ENCODE measurements at regions not wholly inside any gene's neighbourhood (a gene's known extent, or its start where the extent isn't known, plus 50 kb on each side); places are given as distances from the start of the nearest gene placed in this dataset.
"Not testable (repeated sequence)": the region's sequence is repeated elsewhere in the genome, so short reads cannot be mapped to it uniquely, and the experiment has no call there.

DNA sequence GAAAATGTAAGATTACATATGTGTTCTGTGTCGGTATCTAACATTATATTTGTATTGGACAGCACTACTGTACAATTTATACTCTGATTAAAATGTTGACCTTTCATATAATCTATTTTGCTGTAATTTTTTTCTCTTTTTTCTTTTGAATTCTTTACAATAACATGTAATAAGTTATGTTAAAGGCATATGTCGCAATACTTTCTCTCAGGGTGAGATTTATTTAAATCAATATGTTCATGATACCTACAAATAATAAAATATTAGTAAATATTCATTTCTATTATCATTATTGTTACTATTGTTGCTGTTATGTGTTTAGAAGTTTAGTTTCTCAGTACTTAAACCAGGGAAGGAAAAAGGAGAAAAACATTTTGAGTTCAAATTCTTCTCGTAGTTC is 807.4 kb downstream of the STIM2 start:
- DNase-seq = no peak

DNA sequence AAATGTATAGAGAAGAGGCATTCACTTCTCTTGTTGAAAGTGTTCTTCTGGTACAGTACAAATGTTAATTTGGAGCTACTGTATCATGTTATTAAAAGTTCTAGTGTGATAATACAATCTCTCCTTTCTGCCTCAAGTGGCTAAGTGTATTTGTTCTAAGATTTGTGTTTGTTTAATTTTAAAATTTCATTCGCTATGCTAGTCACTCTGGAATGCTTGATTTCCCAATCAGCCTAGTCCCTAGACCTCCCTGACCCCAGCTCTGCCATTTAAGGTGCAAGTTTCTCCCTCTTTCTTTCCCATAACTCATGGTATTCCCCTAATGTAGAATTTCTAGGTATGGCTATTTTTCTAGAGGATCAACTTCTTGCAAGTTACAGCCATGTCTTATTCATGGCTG is 817.4 kb downstream of the STIM2 start:
- DNase-seq = no peak

DNA sequence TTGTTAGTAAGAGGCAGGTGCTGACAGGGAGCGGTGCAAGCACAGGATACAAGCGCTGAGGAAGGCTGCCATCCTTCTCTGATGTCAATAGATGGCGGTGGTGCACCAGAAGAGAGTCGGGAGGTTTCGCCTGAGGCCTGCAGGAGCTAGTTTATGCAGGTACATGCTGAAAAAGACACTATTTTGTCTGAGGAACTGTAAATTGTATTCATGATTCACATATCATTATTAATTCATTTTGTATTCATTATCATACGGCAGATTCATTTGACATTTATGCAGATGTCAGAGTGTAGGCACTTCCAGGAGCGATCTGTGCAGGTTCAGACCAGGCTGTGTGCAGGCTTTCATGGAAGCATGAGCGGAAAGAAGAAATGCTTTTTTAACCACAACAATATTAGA is 824.0 kb downstream of the STIM2 start:
- DNase-seq = peak; percentile 65

DNA sequence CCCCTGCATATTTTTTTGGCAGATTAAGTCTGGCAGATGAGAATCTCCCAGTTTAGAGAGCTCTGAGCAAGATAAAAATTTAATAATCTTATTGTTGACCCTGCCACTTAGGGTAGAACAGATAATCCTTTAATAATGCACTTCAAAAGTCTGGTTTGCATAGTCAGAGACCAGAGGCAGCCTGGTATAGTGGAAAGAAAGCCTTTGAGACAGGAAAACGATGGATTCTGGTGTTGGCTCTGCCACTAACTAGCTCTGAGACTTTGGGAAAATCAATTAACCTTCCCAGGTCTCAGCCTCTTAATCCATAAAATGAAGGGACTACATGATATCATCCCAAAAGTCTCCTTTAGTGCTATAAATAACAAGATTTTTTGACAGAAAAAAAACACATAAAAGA is 824.5 kb downstream of the STIM2 start:
- DNase-seq = no peak

DNA sequence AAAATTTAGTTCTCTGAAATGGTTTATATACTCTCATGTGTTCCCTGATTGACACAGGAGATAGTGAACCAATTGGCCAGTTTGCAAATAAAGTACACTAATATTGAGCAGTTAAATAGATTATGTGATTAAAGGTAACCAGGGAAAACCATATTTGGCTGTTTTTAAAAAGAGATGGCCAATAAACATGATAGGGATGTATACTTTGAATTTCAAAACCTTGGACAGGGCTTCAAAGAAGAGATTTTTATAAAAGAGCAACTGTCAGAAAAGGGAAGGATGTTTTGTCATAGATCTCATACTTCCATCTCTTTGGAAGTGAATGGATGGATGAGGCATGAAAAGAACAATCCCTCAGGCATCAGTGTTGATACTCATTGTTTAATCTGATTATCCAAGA is 825.3 kb downstream of the STIM2 start:
- DNase-seq = no peak

DNA sequence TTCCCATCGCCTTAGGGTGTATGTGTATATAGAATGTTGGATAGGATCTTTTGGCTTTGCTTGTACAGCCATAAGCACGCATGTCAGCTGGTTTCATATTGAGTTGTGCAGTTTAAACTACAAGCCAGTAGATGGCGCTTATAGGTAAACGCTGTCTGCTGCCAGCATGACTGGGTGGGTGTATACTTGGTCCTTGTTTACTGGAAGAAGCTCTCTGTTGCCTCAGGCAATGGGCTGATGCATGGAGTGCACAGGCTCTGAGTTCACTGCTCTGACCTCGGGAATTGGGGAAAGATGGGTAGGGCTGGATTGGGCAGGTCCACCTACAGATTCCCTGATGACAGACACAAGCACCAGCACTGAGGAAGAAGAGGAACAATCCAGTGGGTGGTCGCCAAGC is 831.5 kb downstream of the STIM2 start:
- no peak for DNase-seq

DNA sequence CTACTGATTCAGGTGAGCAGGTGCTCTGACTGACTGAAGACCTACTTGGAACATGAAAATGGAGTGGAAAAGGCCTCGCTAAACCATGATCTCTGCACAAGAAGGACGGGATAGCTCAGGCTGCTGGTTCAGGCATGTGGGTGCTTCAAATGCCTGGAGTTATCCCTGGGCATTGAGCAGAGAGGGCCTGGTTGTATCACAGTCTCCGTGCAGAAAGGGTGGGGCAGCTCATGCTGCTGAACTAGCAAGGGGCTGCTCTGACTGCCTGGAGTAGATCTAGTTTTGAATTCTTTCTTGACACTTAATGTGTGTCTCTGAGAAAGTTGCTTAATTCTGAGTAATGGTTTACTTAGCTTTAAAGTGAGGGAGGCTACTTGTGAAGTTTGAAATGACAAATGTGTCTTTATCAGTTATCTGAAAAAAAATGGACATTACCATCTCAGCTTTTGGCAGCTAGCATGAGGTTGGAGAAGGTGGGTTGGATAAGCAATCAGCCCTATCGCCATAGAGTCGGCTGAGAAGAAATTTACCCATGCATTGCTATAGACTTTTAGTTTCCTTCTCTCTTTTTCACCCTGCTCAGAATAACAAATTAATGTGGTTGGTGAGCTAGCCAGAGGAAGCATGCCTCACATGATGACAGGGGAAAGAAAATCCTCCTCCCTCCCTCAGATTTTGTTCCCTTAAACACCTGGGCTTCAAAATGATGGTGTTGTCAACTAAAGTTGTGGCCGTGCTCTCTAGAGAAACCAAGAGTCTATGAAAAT is 832.4 kb downstream of the STIM2 start:
- no peak for DNase-seq

DNA sequence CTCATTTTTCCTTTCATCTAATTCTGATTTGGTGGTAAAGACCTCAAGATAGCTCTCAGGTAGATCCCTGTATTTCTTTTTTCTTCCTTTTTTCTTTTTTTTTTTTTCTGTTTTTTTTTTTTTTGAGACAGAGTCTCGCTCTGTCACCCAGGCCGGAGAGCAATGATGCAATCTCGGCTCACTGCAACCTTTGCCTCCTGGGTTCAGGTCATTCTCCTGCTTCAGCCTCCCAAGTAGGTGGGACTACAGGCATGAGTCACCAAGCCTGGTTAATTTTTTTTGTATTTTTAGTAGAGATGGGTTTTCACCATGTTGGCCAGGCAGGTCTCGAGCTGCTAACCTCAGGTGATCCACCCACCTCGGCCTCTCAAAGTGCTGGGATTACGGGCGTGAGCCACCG is 835.6 kb downstream of the STIM2 start:
- DNase-seq = not testable (repeated sequence)

DNA sequence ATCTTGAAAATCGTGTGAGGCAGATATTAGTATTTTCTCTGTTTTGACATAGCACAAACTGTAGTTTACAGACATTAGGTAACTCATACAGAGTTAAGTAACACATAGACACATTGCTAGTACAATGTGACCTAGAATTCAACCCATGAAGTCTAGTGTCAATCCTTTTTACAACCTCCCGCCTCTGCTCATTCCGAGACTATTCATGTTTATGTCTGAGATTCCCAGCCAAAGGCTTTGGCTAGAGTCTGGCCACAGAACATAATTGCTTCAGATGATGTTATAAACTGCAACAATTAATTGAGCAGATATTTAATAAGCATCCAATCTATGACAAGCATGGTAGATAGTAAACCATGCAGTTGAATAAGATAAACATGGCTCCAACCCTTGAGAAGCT is 841.0 kb downstream of the STIM2 start:
- DNase-seq = no peak

DNA sequence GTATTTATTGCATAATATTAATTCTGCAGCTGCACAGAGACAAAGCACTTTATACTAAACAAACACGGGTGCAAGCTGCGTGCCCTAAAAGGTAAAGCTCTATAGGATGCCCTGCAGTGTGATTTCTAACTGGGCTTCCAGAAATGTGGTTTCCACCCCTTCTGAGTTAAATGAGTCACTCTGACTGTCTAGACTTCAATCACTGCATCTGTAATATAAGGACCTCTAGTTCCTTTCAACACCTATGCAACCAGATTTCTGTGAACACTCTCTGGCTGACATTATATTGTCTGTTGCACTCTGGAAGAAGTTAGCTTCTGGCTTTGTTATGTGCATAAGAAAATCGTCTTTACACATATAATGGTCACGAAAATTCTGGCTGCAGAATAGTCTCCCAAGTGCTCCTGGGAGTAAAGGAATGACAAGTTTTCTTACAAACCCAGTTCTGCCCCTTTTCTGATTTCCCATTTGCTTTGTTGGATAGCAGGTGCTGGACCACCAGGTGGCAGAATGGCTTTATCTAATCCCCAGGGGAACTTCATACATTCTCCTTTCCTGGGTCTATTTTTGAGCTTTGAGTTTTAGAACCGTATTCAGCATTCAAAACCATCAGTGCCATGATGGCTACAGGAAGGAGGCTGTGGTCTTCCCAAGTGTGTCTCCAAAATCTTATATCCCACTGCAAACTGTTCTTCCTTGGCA is 842.2 kb downstream of the STIM2 start:
- DNase-seq = no peak

DNA sequence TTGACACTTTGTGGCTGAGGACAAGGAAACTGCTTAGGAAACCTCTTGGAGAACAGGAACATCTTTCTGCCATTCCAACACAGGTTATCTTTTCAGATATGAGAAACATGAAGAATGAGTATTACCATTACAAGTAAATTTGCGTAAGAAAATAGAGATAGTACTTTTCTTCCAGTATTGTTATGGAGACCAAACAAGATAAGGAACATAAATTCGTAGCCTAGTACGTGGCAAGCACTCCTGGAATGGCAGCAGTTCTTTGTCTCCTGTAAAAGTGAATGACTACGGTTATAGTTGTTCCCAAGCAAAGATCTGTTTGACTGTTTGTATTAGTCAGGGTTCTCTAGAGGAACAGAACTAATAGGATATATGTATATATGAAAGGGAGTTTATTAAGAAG is 843.1 kb downstream of the STIM2 start:
- DNase-seq = no peak

DNA sequence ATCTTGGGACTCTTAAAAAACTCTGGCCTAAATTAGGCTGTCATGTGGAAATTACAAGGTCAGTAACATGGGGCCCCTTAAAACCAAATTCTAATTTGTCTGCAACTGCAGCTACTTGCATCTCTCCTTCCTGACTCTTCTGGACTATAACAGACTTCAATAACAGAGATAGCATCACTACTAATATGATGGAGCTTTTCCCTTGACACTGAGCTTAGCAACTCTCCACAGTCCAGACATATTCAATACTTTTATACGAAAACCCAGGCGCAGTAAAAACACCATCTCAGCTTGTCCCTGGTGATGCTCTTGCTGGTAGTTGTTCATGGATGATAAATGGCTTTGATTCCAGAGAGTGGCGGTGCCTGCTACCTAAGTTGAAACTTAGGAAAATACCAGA is 850.4 kb downstream of the STIM2 start:
- no peak for DNase-seq

DNA sequence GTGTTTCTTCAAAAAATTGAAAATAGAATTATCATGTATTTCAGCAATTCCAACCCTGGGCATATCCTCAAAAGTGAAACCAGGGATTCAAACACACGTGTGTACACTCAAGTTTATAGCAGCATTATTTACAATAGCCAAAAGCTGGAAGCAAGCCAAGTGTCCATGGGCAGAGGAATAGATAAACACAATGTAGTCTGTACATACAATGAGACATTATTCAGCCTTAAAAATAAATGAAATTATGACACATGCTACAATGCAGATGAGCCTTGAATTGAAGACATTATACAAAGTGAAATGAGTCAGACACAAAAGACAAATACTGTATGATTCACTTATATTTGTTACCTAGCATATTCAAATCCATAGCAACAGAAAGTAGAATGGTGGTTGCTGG is 853.4 kb downstream of the STIM2 start:
- DNase-seq = no peak

DNA sequence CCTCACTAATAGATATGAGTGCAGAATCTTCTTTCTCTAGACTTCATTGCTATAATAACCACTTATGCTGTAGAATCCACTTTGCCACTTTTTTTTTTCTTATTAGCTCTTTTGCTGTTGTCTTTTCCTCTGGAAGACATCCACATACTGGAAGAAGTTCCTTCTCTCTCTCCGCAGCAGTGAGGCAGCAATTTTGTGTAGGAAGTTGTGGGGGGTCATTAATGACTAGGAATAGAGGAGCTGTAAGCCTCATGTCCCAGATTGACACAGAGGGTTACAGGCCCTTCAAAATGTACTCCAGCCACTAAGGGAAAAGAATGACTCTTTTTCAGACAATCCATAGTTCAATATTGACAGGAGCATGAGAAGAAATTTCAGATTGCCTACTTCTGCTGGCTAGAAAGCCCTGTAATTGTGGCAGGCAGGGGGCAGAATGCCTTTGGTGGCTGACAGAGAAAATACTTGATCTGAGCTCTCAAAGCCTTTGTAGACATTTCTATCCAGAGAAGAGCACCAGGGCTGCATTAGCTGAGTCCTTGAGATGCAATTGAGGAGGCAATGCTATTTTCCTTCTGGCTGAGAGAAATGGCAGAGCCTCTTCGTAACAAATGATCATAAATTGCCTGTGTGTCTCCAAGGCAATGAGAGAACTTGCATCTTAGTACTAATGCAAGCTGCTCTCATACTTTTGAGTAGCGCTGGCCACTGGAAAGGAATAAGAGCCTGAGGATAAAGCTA is 856.2 kb downstream of the STIM2 start:
- DNase-seq = no peak

DNA sequence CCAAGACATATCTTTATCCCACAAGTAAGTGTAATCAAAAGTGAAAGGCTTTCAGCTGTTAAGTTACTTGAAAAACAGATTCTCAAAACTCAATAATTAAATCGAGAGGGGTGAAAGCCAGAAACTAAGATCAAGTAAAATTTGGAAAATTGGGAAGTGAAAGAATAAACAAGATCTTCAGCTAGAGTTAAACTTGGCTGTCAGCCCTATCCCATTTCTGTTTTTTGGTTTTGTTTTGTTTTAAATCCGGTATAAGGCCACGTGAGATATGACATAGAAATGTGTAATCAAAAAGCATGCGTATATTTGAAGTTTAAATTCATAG is 856.8 kb downstream of the STIM2 start:
- no peak for DNase-seq

DNA sequence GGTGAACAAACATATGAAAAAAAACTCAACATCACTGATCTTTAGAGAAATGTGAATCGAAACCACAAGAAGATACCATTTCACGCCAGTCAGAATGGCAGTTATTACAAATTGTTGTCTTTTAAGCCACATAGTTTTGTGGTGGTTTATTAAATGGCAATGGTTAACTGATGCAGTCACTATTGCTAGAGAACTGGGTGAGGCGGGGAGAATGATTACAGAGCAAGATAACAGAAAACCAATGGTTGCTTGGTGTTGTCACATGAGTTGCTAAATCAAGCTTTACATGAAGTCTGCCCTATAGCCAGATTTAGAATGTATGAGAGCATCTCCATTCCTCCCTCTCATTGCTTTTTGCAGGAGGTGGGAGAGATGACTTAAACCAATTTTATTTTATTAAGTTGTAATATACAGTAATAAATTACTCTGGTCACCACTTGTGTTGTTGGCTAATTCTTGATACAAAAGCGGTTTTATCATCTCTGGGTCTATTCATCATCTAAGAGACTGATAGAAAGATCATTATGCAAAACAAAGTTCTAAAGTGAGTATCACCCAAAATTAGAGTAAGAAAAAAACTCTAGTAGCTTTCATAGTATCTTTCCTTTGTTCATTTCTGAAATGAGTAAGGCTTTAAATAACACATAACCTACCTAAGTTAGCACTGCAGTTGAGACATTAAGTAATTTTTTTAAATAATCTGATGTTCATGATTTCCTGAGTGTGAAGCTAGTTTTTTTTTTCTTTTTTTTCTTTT is 859.5 kb downstream of the STIM2 start:
- no peak for DNase-seq

DNA sequence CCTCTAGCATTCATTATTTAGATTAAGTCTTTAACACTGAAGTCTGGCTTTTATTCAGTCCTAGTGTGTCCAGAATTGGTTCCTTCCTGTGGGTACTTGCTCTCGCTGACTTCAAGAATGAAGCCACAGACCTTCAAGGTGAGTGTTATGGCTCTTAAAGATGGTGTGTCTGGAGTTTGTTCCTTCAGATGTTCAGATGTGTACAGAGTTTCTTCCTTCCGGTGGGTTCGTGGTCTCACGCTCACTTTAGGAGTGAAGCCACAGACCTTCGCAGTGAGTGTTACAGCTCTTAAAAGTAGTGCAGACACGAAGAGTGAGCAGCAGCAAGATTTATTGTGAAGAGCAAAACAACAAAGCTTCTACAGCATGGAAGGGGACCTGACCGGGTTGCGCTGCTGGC is 860.6 kb downstream of the STIM2 start:
- no peak for DNase-seq

DNA sequence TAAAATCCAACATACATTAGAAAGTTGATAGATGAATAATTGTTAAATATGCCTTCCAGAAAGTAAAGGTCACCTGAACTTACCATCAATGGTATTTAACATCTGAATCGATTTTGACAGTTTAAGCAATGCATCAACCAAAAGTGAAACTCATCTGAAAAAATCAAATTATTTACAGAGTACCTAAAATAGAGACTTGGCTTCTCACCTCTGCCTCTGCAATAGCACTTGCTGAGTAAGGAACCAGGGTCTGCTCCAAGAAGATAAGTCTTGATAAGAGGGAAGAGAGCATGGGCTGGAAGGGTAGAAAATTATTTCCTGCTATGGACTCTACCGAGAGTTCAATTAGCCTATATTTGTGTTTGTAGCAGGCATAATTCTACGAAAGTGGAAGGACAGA is 868.3 kb downstream of the STIM2 start:
- DNase-seq = no peak

DNA sequence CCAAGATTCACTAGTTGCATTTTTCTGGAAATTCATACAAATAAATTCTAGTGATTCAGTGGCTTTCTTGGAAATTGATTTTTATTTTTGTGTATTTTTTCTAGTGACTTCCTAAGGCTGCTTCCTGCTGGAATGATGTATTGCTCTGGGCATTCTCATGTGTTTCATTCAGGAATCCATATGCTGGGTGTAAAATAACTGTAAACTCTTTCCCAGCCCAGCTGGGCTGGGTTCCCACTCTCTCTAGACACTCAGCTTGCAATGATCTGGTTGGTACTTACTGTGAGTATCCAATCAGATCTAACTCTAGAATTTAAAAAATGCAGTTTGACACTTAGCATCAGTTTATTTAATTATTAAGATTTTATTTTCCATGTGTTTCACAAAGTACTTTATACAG is 882.2 kb downstream of the STIM2 start:
- DNase-seq = no peak

DNA sequence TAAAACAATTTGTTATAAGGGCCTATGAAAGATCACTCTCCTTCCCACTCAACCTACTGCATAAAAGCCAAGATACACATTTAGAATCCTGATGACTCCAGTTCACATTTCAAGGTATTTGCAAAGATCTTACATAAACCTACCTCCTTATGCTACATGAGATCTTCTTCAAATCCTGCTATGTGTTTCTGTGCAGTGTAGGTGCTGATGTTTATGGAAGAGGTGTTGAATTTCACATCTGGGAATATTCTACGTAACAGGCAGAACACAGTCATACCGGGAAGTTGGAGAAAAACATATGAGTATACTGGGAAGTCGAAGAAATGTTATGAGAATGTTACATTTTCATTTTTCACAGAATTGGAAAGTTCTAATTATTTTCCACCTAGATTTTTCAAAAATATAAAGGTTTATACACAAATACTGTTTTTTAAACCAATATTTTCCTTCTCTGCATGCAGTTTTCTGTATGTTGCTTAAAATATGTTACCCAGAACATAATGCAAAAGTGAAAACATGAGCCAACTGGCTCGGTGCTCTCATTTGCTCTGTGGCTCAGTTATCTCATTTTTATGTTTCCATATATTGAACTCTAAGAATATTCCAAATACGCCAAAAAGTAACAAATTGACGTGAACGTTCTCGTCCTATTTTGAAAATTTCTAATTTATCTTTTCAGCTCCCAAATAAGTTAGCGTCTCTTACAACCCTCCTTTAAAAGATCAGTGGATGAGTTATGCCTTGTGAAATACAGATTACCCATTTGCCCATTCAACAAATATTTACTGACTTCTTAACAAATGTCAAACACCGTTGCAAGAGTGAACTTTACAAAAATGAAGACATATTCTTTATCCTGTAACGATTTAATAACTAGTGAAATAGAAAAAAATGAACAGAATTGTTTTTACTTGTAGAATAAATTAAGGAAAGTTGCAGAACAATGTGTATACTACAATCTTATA is 899.3 kb downstream of the STIM2 start:
- no peak for DNase-seq

DNA sequence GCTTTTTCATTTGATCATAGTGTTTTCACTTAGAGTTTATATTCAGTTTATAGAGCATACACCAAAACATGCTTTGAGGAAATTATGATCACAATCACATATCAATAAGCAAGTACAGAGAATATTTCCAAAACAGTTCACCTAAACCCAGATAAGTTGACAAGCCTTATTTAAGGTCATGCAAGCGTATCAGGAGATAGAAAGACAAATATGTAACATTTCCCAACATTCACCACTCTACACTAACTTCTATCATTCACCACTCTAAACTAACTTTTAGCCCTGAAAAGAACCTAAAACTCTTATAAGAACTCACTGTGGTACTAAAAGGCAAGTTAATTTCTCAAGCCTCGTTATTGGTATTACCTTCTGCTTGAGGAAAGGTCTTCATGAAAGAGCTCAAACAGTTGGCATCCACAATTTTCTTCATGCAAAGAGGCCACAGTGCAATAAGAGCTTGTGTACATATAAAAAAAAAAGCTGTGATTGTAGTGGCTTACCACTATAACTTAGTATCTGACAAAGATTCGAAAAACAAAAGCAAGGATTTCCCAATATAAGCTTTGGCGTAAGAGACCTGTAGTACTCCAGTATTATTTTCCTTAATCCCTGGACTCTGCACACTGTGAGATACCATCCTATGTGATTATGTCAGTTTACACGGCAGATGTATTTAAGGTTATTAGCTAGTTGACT is 903.3 kb downstream of the STIM2 start:
- no peak for DNase-seq

DNA sequence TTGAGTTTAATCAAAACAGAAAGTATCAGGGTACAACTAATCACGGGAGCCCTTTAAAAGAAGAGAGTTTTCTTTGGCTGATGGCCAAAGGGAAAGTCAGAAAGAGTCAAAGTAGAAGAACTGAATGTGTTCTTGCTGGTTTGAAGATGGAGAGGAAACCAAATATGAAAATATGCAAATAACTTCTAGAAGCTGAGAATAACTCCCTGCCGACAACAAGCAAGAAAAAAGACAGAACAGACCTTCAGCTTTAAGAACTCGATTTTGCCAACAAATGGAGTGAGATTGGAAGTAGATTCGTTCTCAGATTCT is 903.8 kb downstream of the STIM2 start:
- DNase-seq = no peak

Measured in amniotic stem cell (primary cell).